HEK293 (cell line): ENCODE measurements at regions not wholly inside any gene's neighbourhood (a gene's known extent, or its start where the extent isn't known, plus 50 kb on each side); places are given as distances from the start of the nearest gene placed in this dataset.
"Not testable (repeated sequence)": the region's sequence is repeated elsewhere in the genome, so short reads cannot be mapped to it uniquely, and the experiment has no call there.

Experiments
- CTCF ChIA-PET: fragments of 350-600 bp; formaldehyde crosslinking; extraction: SDS; loops from one replicate; lab custom pipeline; 2021; ENCODE audit warnings: antibody characterized with exemption; lab: Yijun Ruan, JAX
- POLR2A ChIA-PET: fragments of 300-600 bp; formaldehyde crosslinking; extraction: SDS; loops from one replicate; lab custom pipeline; 2020; ENCODE audit warnings: antibody characterized with exemption, inconsistent platforms; lab: Yijun Ruan, JAX
- H3K27ac ChIP-seq: fragments of 200-500 bp; sonication (Bioruptor generic); 2 replicates; pipeline ENCODE4 v1.5.1; 2014; ENCODE audit warnings: low read depth, low read length, control low read depth, inconsistent platforms; ENCODE audit errors: extremely low read depth
- H3K36me3 ChIP-seq, 2 experiments: fragments of 200-500 bp in 1 of 2; sonication (Bioruptor generic) in 1 of 2; 1 replicate in 1 of 2; 2 replicates in 1 of 2; pipeline ENCODE4 v1.5.1; 2014 to 2017; ENCODE audit warnings: inconsistent platforms in 2 of 2, low read length in 2 of 2; ENCODE audit not compliant: control insufficient read depth in 2 of 2, insufficient read depth in 1 of 2
- H3K4me1 ChIP-seq: fragments of 200-500 bp; sonication (Bioruptor generic); 2 replicates; pipeline ENCODE4 v1.5.1; 2014; ENCODE audit warnings: mild to moderate bottlenecking, low read length, inconsistent platforms; ENCODE audit not compliant: control insufficient read depth, insufficient read depth
- H3K4me3 ChIP-seq: 2 replicates; pipeline ENCODE4 v1.5.1; 2011; ENCODE audit warnings: low read depth, mild to moderate bottlenecking, control low read depth, low read length, moderate library complexity
- H3K9me3 ChIP-seq: fragments of 200-500 bp; sonication (Bioruptor generic); 2 replicates; pipeline ENCODE4 v1.5.1; 2014; ENCODE audit warnings: low read depth, low read length, inconsistent platforms; ENCODE audit not compliant: control insufficient read depth, insufficient read depth
- BCL6B ChIP-seq: fragments of 450-650 bp; formaldehyde crosslinking; IDR thresholded peaks from 2 replicates; pipeline ENCODE4 v1.5.1; 2017; ENCODE audit warnings: missing biosample characterization, missing genetic modification characterization
- ELK4 ChIP-seq: IDR thresholded peaks from 2 replicates; pipeline ENCODE4 v1.6.1; 2011; ENCODE audit warnings: mild to moderate bottlenecking, low read depth, low read length, borderline replicate concordance
- SCRT1 ChIP-seq: fragments of 450-650 bp; formaldehyde crosslinking; IDR thresholded peaks from 2 replicates; pipeline ENCODE4 v1.5.1; 2016; ENCODE audit warnings: missing biosample characterization, missing genetic modification characterization, borderline replicate concordance
- TCF7L2 ChIP-seq: IDR thresholded peaks from 2 replicates; pipeline ENCODE4 v1.6.1; 2011; ENCODE audit warnings: low read depth, mild to moderate bottlenecking, inconsistent platforms, low read length, moderate library complexity, borderline replicate concordance
- ZIC2 ChIP-seq: fragments of 450-650 bp; formaldehyde crosslinking; IDR thresholded peaks from 2 replicates; pipeline ENCODE4 v1.5.1; 2016; ENCODE audit warnings: missing biosample characterization, missing genetic modification characterization
- ZNF146 ChIP-seq: fragments of 450-650 bp; formaldehyde crosslinking; IDR thresholded peaks from 2 replicates; pipeline ENCODE4 v1.5.1; 2016; ENCODE audit warnings: missing biosample characterization, missing genetic modification characterization
- ZNF184 ChIP-seq: fragments of 450-650 bp; IDR thresholded peaks from 2 replicates; pipeline ENCODE4 v1.5.1; 2018; ENCODE audit warnings: missing biosample characterization, mild to moderate bottlenecking, missing genetic modification characterization
- ZNF366 ChIP-seq: fragments of 450-650 bp; formaldehyde crosslinking; conservative IDR thresholded peaks from 2 replicates; pipeline ENCODE4 v1.5.1; 2016; ENCODE audit warnings: missing biosample characterization, missing genetic modification characterization
- ZNF416 ChIP-seq: fragments of 450-650 bp; formaldehyde crosslinking; IDR thresholded peaks from 2 replicates; pipeline ENCODE4 v1.5.1; 2016; ENCODE audit warnings: missing biosample characterization, missing genetic modification characterization
- ZNF473 ChIP-seq: fragments of 450-650 bp; formaldehyde crosslinking; IDR thresholded peaks from 2 replicates; pipeline ENCODE4 v1.5.1; 2017; ENCODE audit warnings: missing biosample characterization, missing genetic modification characterization
- ZNF645 ChIP-seq: fragments of 450-650 bp; formaldehyde crosslinking; IDR thresholded peaks from 2 replicates; pipeline ENCODE4; 2016; ENCODE audit warnings: missing biosample characterization, missing genetic modification characterization
- ZNF792 ChIP-seq: fragments of 450-650 bp; formaldehyde crosslinking; IDR thresholded peaks from 2 replicates; pipeline ENCODE4 v1.5.1; 2016; ENCODE audit warnings: missing biosample characterization, missing genetic modification characterization

- no peak overlapping the region for H3K4me3 ChIP-seq
- TF ChIP-seq ZNF146 (tag by site-specific recombination) (no peak), ZIC2 (tag by site-specific recombination) (0 out of 2 replicates have a peak, but pooled peaks have one; percentile 11)
- CTCF ChIA-PET: interaction anchor here (0.6 kb wide), 1 partner anchor 581 kb away, joined by 4 read pairs; no protein-coding TSS in a partner anchor
- H3K27ac ChIP-seq: no peak overlapping the region
- no peaks in the 10 kb centered on the region for H3K4me1 ChIP-seq
- H3K36me3 ChIP-seq: no peaks in the 10 kb centered on the region
- POLR2A ChIA-PET: no interaction called here
- no peaks in the 10 kb centered on the region for H3K9me3 ChIP-seq
These were observed 282.1 kb downstream of the CXCL12 start for GRCh38 chr10:44102726-44103255.

GRCh38 chr10:44101082-44101481, 283.8 kb downstream of the CXCL12 start:
- no peak overlapping the region for H3K27ac ChIP-seq
- POLR2A ChIA-PET: no interaction called here
- no peak overlapping the region for H3K4me3 ChIP-seq
- H3K9me3 ChIP-seq: no peaks in the 10 kb centered on the region
- no peaks in the 10 kb centered on the region for H3K4me1 ChIP-seq
- H3K36me3 ChIP-seq: no peaks in the 10 kb centered on the region
- CTCF ChIA-PET: interaction anchor here (0.9 kb wide), 1 partner anchor 211 kb away, joined by 3 read pairs; no protein-coding TSS in a partner anchor
- no peak for TF ChIP-seq ZNF645 (tag by site-specific recombination)

GRCh38 chr10:44099511-44099910, 285.4 kb downstream of the CXCL12 start:
- no peaks in the 10 kb centered on the region for H3K4me1 ChIP-seq
- no peaks in the 10 kb centered on the region for H3K36me3 ChIP-seq
- ChIA-PET POLR2A (no interaction called here), CTCF (no interaction called here)
- TF ChIP-seq ZNF792 (tag by site-specific recombination): no peak
- no peak for TF ChIP-seq SCRT1 (tag by site-specific recombination)
- TF ChIP-seq ZNF473 (tag by site-specific recombination): no peak
- no peak for TF ChIP-seq ZNF366 (tag by site-specific recombination)
- TF ChIP-seq TCF7L2: no peak
- no peak for TF ChIP-seq BCL6B
- TF ChIP-seq ELK4: no peak
- no peak for TF ChIP-seq ZNF416 (tag by site-specific recombination)
- H3K9me3 ChIP-seq: no peaks in the 10 kb centered on the region
- H3K4me3 ChIP-seq: no peak overlapping the region
- H3K27ac ChIP-seq: no peak overlapping the region

GRCh38 chr10:44096217-44096616, 288.7 kb downstream of the CXCL12 start:
- H3K4me1 ChIP-seq, H3K9me3 ChIP-seq, CTCF ChIA-PET, H3K36me3 ChIP-seq, H3K27ac ChIP-seq, H3K4me3 ChIP-seq: not testable (repeated sequence)
- peak; percentile 66; the same call in 1 of the 2 replicates for TF ChIP-seq ZNF184 (tag by site-specific recombination)
- TF ChIP-seq, all 188 proteins: peak for 1; not testable (repeated sequence) for 187
- POLR2A ChIA-PET: not testable (repeated sequence)
